DND-41 (cell line): ENCODE measurements at regions not wholly inside any gene's neighbourhood (a gene's known extent, or its start where the extent isn't known, plus 50 kb on each side); places are given as distances from the start of the nearest gene placed in this dataset.

Experiments
- CTCF ChIP-seq: IDR thresholded peaks from 2 replicates; pipeline ENCODE4 v1.5.1; 2012; ENCODE audit warnings: borderline replicate concordance, low read length, moderate library complexity, mild to moderate bottlenecking; ENCODE audit not compliant: poor library complexity, severe bottlenecking; ENCODE audit errors: extremely low read depth
- EZH2 ChIP-seq: IDR thresholded peaks from 3 replicates; pipeline ENCODE4 v1.6.1; 2012; ENCODE audit warnings: borderline replicate concordance, low read depth, mild to moderate bottlenecking, moderate library complexity, low read length, inconsistent platforms; ENCODE audit not compliant: severe bottlenecking

DNA sequence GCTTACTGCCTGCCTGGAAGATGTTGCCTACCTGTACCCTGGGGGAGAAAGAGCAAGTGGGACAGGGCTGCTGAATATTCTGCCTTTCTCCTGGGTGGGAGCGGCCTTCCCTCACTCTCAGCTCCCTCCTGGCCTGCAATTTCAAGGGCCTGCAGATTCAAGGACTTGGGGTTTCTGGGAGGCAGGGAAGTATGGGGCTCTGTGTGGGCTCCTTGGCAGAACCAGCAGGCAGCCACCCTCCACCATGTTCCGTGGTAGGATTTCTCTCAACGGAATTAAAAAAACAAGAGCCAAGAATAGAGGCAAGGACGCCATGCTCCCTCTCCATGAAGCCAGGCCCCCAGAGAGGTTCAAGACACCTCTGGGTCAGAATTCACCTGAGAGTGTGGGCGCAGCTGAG lies 127.7 kb downstream of the NAV1 start:
- TF ChIP-seq EZH2 (no peak), CTCF (no peak)
